Sigmoid colon (tissue), 6 donors: ENCODE measurements at regions not wholly inside any gene's neighbourhood (a gene's known extent, or its start where the extent isn't known, plus 50 kb on each side); places are given as distances from the start of the nearest gene placed in this dataset.
"Not testable (repeated sequence)": the region's sequence is repeated elsewhere in the genome, so short reads cannot be mapped to it uniquely, and the experiment has no call there.

Experiments used
- DNase-seq: peaks from one replicate; pipeline ENCODE4 v3.0.0-alpha.2; 2019
- H3K27ac ChIP-seq, 4 donors: fragments of 200-600 bp; sonication (generic); one replicate each; pipeline ENCODE4 v1.5.1; 2016 to 2019; ENCODE audit warnings: mild to moderate bottlenecking in 1 of 4
- H3K27me3 ChIP-seq, 3 donors: fragments of 200-600 bp; sonication (generic); one replicate each; pipeline ENCODE4 v1.5.1; 2019; ENCODE audit warnings: mild to moderate bottlenecking in 1 of 3
- H3K36me3 ChIP-seq, 4 donors: fragments of 200-600 bp; sonication (generic); one replicate each; pipeline ENCODE4 v1.5.1; 2016 to 2019
- H3K4me1 ChIP-seq, 4 donors: fragments of 200-600 bp; sonication (generic); one replicate each; pipeline ENCODE4 v1.5.1; 2017 to 2019
- H3K4me3 ChIP-seq, 4 donors: fragments of 200-600 bp; sonication (generic); one replicate each; pipeline ENCODE4 v1.5.1; 2017 to 2019; ENCODE audit warnings: mild to moderate bottlenecking in 2 of 4, moderate library complexity in 1 of 4
- H3K9me3 ChIP-seq, 4 donors: fragments of 200-600 bp in 3 of 4; sonication (generic) in 3 of 4; one replicate each; pipeline versions ENCODE4 v1.5.1 to v1.6.1; 2013 to 2019
- EP300 ChIP-seq, 4 donors: sonication (generic); formaldehyde crosslinking; IDR thresholded peaks; one replicate each; pipeline ENCODE4 v1.6.1; 2017; ENCODE audit warnings: antibody characterized with exemption in 4 of 4
- POLR2A ChIP-seq, 2 donors: fragments of 450-650 bp; IDR thresholded peaks; one replicate each; pipeline ENCODE4 v1.6.1; 2016; ENCODE audit warnings: antibody characterized with exemption in 2 of 2, mild to moderate bottlenecking in 2 of 2, moderate library complexity in 2 of 2
- POLR2AphosphoS5 ChIP-seq, 4 donors: sonication (generic); formaldehyde crosslinking; IDR thresholded peaks; one replicate each; pipeline ENCODE4 v1.6.1; 2017; ENCODE audit warnings: antibody characterized with exemption in 4 of 4
- WGBS, 2 donors: extraction: QIAGEN DNeasy Blood & Tissue Kit; methylation state at CpG; one replicate each; pipeline ENCODE4 v1.1.7; 2013; 5-methylcytosine and 5-hydroxymethylcytosine counted together
- intact Hi-C: fragments of 100-400 bp; cut with DNase I; formaldehyde crosslinking; loops from one replicate; pipeline ENCODE4 v1.15.1; 2023
- TF ChIP-seq, protein P1 (sequence below), 4 experiments: fragments of 450-650 bp in 3 of 4; fragments of 200-600 bp in 1 of 4; IDR thresholded peaks; one replicate each; pipeline ENCODE4 v1.5.1; 2016 to 2019; ENCODE audit warnings: antibody characterized with exemption in 4 of 4, mild to moderate bottlenecking in 3 of 4, moderate library complexity in 2 of 4
- donor health status: healthy with polysubstance abuse.
- donor health status: healthy.

DNA sequence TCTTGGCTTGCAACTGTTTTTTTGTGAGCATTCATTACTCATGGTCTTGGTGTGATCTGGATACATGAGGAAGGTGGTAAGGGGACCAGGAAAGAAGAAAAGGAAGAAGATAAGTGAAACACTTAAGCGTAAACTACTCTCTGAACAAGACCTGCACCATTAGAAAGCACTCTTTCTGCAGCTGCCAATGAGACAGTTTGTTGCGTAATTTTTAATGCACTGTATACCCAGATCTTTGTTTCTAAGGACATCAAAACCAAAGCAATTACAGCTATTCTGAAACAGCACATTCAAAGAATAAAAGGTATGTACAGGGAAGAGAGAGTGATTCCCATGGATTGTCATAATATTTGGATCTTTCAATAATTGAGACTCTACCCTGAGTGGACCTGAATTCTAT, 147.4 kb downstream of the BLID start:
- WGBS, 2 donors = 90 to 93% methylated on average over 2 of the region's 2 CpGs
- peaks cover 0 to 11% (median 9%) of the 10 kb centered on the region in 4 donors for H3K4me1 ChIP-seq

DNA sequence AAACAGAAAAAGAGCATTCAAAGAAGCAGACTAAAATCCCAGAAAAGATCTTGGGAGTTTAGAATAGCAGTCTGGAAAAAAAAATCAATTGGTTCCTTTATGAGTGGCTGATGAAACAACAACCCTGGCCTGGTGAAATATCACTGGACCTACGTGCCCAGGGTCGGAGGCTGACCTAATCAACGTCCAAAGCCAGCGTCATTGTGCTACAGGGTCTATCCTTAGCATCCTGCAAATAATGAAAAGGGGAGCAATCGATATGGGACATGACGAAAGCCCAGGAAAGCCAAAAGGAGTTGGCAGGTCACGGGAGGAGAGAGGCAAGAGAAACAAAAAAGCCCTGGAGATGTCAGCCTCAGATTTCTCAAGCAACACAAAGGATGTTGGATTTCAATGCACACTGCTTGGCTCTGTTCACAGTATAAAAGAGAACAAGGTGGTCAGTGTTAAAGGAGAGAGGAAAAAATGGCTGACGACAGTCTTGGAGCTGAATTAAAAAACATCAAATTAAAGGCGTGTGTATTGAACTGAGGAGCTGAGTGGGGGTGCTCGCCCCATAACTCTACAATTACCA, 148.8 kb downstream of the BLID start:
- intact Hi-C loops = no loop called here
- H3K36me3 ChIP-seq = no peaks in the 10 kb centered on the region
- H3K9me3 ChIP-seq = no peaks in the 10 kb centered on the region
- no peak overlapping the region for H3K4me3 ChIP-seq
- no peaks in the 10 kb centered on the region for H3K27me3 ChIP-seq
- DNase-seq = peak; percentile 63
- WGBS, 2 donors = 83 to 90% methylated on average over 10 of the region's 10 CpGs
- H3K27ac ChIP-seq = no peak overlapping the region
- no peak for TF ChIP-seq EP300 (IDR thresholded peaks at IDR 0.05)
- no peak for TF ChIP-seq POLR2AphosphoS5 (IDR thresholded peaks at IDR 0.05)
- TF ChIP-seq POLR2A (IDR thresholded peaks at IDR 0.05) = no peak
- TF ChIP-seq, protein P1, sequence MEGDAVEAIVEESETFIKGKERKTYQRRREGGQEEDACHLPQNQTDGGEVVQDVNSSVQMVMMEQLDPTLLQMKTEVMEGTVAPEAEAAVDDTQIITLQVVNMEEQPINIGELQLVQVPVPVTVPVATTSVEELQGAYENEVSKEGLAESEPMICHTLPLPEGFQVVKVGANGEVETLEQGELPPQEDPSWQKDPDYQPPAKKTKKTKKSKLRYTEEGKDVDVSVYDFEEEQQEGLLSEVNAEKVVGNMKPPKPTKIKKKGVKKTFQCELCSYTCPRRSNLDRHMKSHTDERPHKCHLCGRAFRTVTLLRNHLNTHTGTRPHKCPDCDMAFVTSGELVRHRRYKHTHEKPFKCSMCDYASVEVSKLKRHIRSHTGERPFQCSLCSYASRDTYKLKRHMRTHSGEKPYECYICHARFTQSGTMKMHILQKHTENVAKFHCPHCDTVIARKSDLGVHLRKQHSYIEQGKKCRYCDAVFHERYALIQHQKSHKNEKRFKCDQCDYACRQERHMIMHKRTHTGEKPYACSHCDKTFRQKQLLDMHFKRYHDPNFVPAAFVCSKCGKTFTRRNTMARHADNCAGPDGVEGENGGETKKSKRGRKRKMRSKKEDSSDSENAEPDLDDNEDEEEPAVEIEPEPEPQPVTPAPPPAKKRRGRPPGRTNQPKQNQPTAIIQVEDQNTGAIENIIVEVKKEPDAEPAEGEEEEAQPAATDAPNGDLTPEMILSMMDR (IDR thresholded peaks at IDR 0.05) = no peak
- H3K4me1 ChIP-seq = peaks cover 0 to 11% (median 9%) of the 10 kb centered on the region in 4 donors

More for the DNA sequence above, 147.4 kb downstream of the BLID start:
- Histone ChIP-seq H3K36me3 (no peaks in the 10 kb centered on the region), H3K27ac (no peak overlapping the region), H3K4me3 (no peak overlapping the region), H3K9me3 (no peaks in the 10 kb centered on the region), H3K27me3 (no peaks in the 10 kb centered on the region)
- intact Hi-C loops = no loop called here
- TF ChIP-seq EP300 (IDR thresholded peaks at IDR 0.05) (no peak), POLR2AphosphoS5 (IDR thresholded peaks at IDR 0.05) (no peak), POLR2A (IDR thresholded peaks at IDR 0.05) (no peak)
- TF ChIP-seq, protein P1 (IDR thresholded peaks at IDR 0.05) = no peak
- DNase-seq = no peak

DNA sequence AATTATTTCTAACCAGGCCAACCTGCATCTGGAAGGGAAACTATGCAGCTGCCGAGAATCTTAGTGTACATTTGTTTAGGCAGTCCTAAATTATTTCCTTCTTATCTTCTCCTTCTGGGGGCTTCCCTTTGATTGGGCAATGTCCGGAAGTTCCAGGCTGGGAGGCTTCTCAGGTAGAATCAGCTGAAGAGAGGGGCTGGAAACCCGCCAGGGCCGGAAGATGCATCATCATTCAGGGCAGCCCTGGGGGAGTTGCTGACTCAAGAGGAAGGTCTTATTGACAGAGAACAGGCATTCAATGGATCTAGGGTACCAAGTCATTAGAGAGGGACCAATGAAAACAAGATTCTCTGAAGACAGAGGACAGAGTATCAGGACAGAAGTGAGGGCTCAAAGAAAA, 150.7 kb downstream of the BLID start:
- Histone ChIP-seq H3K27me3 (no peaks in the 10 kb centered on the region), H3K27ac (no peak overlapping the region), H3K4me1 (peaks cover 0 to 11% (median 9%) of the 10 kb centered on the region in 4 donors), H3K36me3 (no peaks in the 10 kb centered on the region), H3K9me3 (no peaks in the 10 kb centered on the region), H3K4me3 (no peak overlapping the region)
- TF ChIP-seq, protein P1 (IDR thresholded peaks at IDR 0.05) = no peak
- no peak for TF ChIP-seq POLR2A (IDR thresholded peaks at IDR 0.05)
- TF ChIP-seq EP300 (IDR thresholded peaks at IDR 0.05) = no peak
- no peak for TF ChIP-seq POLR2AphosphoS5 (IDR thresholded peaks at IDR 0.05)
- 68 to 75% methylated on average over 4 of the region's 4 CpGs for WGBS, 2 donors
- no peak for DNase-seq
- intact Hi-C loops = no loop called here

DNA sequence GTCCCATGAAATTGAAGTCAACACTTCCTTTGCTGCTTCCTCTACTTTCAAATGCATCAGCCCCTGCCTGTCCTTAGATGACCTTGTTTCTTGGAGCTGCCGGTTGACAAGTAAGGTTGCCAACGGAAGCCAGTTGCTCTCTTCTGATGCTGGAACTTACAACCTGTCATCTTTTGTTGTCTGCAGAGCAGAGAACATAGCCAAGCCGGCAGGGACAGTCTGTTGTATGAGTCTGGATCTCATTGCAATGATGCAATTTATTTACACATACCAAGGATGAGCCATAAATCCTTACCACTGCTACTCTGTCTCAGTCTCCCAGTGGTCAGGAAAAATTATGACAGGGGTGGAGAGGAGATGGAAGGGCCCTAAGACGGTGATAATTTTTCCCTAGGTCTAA, 151.4 kb downstream of the BLID start:
- H3K27me3 ChIP-seq = no peaks in the 10 kb centered on the region
- H3K4me3 ChIP-seq = no peak overlapping the region
- intact Hi-C loops = no loop called here
- peak in 2 of 4 donors; percentile 32 to 38 for TF ChIP-seq POLR2AphosphoS5 (IDR thresholded peaks at IDR 0.05)
- no peak for TF ChIP-seq POLR2A (IDR thresholded peaks at IDR 0.05)
- TF ChIP-seq EP300 (IDR thresholded peaks at IDR 0.05) = no peak
- TF ChIP-seq, protein P1 (IDR thresholded peaks at IDR 0.05) = no peak
- DNase-seq = no peak
- WGBS, 2 donors = 26 to 37% methylated on average over 4 of the region's 4 CpGs
- no peak overlapping the region for H3K27ac ChIP-seq
- peaks cover 0 to 11% (median 9%) of the 10 kb centered on the region in 4 donors for H3K4me1 ChIP-seq
- H3K36me3 ChIP-seq = no peaks in the 10 kb centered on the region
- H3K9me3 ChIP-seq = no peaks in the 10 kb centered on the region

DNA sequence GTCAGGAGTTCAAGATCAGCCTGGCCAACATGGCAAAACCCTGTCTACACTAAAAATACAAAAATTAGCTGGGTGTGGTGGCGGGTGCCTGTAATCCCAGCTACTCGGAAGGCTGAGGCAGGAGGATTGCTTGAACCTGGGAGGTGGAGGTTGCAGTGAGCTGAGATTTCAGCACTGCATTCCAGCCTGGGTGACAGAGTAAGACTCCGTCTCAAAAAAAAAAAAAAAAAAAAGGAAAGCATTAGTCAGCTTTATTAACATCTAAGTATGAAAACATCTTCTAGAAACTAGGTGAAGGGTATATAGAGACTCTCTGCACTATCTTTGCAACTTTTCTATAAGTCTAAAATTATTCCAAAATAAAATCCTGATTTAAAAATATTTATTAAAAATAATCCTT, 152.2 kb downstream of the BLID start:
- WGBS, 2 donors = 86% methylated on average over 3 of the region's 3 CpGs
- intact Hi-C loops, H3K36me3 ChIP-seq, H3K27ac ChIP-seq, H3K27me3 ChIP-seq, H3K9me3 ChIP-seq, H3K4me3 ChIP-seq, DNase-seq: not testable (repeated sequence)
- H3K4me1 ChIP-seq = peaks cover 0 to 11% (median 9%) of the 10 kb centered on the region in 4 donors
